ENCODE measurements at regions not wholly inside any gene's neighbourhood (a gene's known extent, or its start where the extent isn't known, plus 50 kb on each side); places are given as distances from the start of the nearest gene placed in this dataset.

DNA sequence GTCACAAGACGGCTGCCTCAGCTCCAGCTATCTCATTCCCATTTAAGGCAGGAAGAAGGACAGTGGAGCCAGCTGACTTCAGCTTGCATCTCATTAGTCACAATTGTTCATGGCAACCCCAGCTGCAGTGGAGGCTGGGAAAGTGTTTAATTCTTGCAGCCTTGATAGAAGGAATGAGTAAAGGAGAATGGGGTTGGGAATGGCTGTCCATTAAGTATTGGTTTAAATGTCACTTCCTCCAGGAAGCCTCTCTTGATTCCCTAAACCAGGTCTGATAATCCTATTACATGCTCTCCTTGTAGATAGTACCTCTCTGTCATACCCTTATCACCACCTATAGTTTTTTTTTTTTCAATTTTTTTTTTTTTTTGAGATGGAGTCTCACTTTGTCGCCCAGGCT lies 166.4 kb downstream of the TFAP2C start:
- Histone ChIP-seq H3K4me3 (no peak overlapping the region), H3K9me3 (peaks cover 0 to 4% (median 0%) of the 10 kb centered on the region in 4 donors), H3K27ac (peak overlapping the region in 1 of 3 donors; percentile 88), H3K27me3 (no peaks in the 10 kb centered on the region), H3K4me1 (peaks cover 0 to 40% (median 18%) of the 10 kb centered on the region in 4 donors), H3K36me3 (no peaks in the 10 kb centered on the region)
- no peak for DNase-seq
- no peak for TF ChIP-seq POLR2A (IDR thresholded peaks at IDR 0.05)
- TF ChIP-seq, protein P1, sequence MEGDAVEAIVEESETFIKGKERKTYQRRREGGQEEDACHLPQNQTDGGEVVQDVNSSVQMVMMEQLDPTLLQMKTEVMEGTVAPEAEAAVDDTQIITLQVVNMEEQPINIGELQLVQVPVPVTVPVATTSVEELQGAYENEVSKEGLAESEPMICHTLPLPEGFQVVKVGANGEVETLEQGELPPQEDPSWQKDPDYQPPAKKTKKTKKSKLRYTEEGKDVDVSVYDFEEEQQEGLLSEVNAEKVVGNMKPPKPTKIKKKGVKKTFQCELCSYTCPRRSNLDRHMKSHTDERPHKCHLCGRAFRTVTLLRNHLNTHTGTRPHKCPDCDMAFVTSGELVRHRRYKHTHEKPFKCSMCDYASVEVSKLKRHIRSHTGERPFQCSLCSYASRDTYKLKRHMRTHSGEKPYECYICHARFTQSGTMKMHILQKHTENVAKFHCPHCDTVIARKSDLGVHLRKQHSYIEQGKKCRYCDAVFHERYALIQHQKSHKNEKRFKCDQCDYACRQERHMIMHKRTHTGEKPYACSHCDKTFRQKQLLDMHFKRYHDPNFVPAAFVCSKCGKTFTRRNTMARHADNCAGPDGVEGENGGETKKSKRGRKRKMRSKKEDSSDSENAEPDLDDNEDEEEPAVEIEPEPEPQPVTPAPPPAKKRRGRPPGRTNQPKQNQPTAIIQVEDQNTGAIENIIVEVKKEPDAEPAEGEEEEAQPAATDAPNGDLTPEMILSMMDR (IDR thresholded peaks at IDR 0.05) = no peak
- WGBS (ENCODE audit: insufficient coverage, low coverage, low lambda C conversion rate, missing lambda C conversion rate) = 100% methylated on average over 2 of the region's 2 CpGs
- ATAC-seq = no peak
- intact Hi-C loops (cut with DNase I) = no loop called here

DNA sequence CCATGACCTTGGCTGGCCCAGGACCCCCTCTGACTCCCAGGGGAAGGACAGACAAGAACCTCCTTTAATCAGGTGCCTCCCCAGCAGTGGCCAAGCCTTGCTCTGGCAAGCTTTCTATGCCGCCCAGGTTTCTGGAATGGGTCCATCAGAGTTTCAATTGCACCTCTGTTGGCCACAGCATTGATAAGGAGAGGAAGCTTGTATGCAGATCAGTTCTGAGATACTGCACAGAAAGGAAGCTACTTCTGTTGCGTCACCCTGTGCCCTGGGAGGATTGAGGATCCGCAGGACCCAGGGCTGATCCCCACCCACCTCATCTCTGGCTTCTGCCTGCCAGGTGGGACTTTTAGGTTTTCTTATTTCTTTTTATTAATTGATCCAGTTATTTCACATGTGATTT lies 167.2 kb downstream of the TFAP2C start:
- DNase-seq = peak; percentile 42 to 78 (median 63)
- H3K4me3 ChIP-seq = no peak overlapping the region
- peak overlapping the region; percentile 8 to 88 (median 86) for H3K27ac ChIP-seq
- no peaks in the 10 kb centered on the region for H3K36me3 ChIP-seq
- H3K4me1 ChIP-seq = peaks cover 0 to 40% (median 18%) of the 10 kb centered on the region in 4 donors
- intact Hi-C loops (cut with DNase I) = no loop called here
- H3K9me3 ChIP-seq = peaks cover 0 to 4% (median 0%) of the 10 kb centered on the region in 4 donors
- ATAC-seq = peak; percentile 64 to 72 (median 65)
- WGBS (ENCODE audit: insufficient coverage, low coverage, low lambda C conversion rate, missing lambda C conversion rate) = 7% methylated on average over 3 of the region's 3 CpGs
- H3K27me3 ChIP-seq = no peaks in the 10 kb centered on the region
- TF ChIP-seq, protein P1 (IDR thresholded peaks at IDR 0.05) = no peak
- TF ChIP-seq POLR2A (IDR thresholded peaks at IDR 0.05) = no peak

DNA sequence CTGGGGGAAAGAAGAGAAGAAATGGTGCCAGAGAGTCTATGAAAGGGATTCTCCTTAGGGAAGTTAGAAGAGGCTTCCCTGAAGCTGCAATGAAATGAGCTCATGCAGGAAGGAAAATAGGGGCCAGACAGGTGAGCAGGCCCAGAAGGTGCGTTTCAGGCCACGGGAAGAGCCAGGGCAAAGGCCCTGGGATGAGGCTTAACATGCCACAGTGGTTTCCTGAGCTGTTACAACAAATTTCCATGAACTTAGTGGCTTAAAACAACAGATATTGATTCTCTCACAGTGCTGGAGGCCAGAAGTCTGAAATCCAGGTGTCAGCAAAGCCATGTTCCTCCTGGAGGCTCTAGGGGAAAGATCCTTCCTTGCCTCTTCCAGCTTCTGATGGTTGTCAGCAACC lies 167.9 kb downstream of the TFAP2C start:
- DNase-seq (peak; percentile 43 to 81 (median 75)), ATAC-seq (peak; percentile 72 to 79 (median 75))
- Histone ChIP-seq H3K9me3 (peaks cover 0 to 4% (median 0%) of the 10 kb centered on the region in 4 donors), H3K4me1 (peaks cover 0 to 40% (median 18%) of the 10 kb centered on the region in 4 donors), H3K27me3 (no peaks in the 10 kb centered on the region), H3K36me3 (no peaks in the 10 kb centered on the region), H3K27ac (peak overlapping the region in 2 of 3 donors; percentile 86 to 88), H3K4me3 (no peak overlapping the region)
- no peak for TF ChIP-seq POLR2A (IDR thresholded peaks at IDR 0.05)
- TF ChIP-seq, protein P1 (IDR thresholded peaks at IDR 0.05) = no peak
- intact Hi-C loops (cut with DNase I) = no loop called here
- 7% methylated on average over 2 of the region's 2 CpGs for WGBS (ENCODE audit: insufficient coverage, low coverage, low lambda C conversion rate, missing lambda C conversion rate)

DNA sequence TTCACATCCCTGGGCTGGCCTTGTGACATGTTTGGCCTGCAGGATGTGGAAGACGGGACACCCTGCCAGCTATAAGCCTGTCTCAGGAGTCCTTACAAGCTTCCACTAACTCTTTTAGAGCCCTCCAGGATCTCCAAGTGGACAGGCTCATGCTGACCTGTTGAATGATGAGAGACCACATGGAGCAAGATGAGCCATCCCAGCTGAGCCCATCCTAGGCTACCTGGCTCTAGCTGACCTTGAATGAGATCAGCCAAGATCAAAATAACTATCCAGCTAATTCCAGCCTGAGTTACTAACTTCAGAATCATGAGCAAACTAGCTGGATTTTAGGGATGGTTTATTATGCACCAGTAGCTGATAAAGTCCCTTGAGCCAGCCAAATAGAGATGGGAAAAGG lies 169.5 kb downstream of the TFAP2C start:
- 100% methylated on average over 1 of the region's 1 CpG for WGBS (ENCODE audit: insufficient coverage, low coverage, low lambda C conversion rate, missing lambda C conversion rate)

More for the DNA sequence above, 169.5 kb downstream of the TFAP2C start:
- ATAC-seq = no peak
- H3K4me3 ChIP-seq = no peak overlapping the region
- intact Hi-C loops (cut with DNase I) = no loop called here
- peaks cover 0 to 4% (median 0%) of the 10 kb centered on the region in 4 donors for H3K9me3 ChIP-seq
- DNase-seq = no peak
- no peaks in the 10 kb centered on the region for H3K27me3 ChIP-seq
- peak overlapping the region; percentile 20 to 88 (median 86) for H3K27ac ChIP-seq
- H3K4me1 ChIP-seq = peaks cover 0 to 40% (median 18%) of the 10 kb centered on the region in 4 donors
- TF ChIP-seq POLR2A (IDR thresholded peaks at IDR 0.05) = no peak
- TF ChIP-seq, protein P1 (IDR thresholded peaks at IDR 0.05) = no peak
- H3K36me3 ChIP-seq = no peaks in the 10 kb centered on the region

Measured in right lobe of liver (tissue), 6 donors.